HG03575 (cell line): ENCODE measurements at regions not wholly inside any gene's neighbourhood (a gene's known extent, or its start where the extent isn't known, plus 50 kb on each side); places are given as distances from the start of the nearest gene placed in this dataset.
"Not testable (repeated sequence)": the region's sequence is repeated elsewhere in the genome, so short reads cannot be mapped to it uniquely, and the experiment has no call there.

Source experiments
- ATAC-seq: cut with Tn5 transposase; IDR thresholded peaks from one replicate; pipeline ENCODE4 v1.9.1; 2021; ENCODE audit not compliant: unreplicated experiment, insufficient number of reproducible peaks, low FRiP score; ENCODE audit errors: extremely low read depth

DNA sequence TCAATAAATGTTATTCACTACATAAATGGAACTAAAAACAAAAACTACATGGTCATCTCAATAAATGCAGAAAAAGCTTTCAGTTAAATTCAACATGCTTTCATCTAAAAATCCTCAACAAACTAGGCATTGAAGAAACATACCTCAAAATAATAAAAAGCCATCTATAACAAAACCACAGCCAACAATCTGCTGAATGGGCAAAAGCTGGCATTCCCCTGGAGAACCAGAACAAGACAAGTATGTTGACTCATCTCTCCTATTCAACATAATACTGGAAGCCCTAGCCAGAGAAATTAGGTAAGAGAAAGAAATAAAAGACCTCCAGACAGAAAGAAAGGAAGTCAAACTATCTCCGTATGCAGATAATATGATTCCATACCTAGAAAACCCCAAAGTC is 759.9 kb downstream of the EPHA3 start:
- no peak for ATAC-seq

DNA sequence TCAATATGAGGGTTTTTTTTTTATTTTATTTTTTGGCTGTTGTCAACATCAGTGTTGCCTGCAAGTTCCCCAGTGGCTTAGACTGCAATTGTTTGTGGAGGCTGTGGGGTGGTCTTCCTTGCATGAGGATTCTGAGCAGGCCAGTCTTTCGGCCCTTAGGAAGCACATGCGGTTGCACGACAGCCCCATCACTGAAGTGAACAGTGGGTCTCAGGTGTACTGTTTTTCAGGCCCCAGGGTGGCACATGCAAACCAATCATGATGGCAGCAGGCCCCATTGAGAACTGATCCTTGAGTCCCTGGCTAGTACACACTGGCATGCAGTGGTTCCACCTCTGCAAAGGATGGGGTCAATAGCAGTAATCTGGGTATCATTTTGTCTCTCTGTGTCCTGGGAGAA is 768.7 kb downstream of the EPHA3 start:
- ATAC-seq: no peak

DNA sequence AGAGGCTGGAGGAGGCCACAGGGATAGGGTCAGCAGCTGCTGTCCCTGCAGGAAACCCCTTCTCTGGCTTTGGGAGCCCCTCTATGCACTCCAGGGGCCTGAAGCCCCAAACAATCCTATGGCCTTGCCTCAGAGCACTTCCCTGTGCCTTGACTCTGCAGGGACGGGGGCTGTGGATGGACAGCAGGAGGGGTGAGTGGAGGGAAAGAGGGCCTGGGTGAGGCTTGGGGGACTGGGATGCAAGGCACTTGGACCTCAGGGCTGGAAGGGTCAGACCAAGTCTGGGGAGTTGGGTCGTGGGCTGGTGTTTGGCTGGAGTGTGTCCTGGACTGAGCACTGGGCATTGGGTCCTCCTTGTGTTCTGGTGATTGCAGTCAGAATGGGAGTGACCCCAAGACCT is 769.8 kb downstream of the EPHA3 start:
- ATAC-seq: no peak

DNA sequence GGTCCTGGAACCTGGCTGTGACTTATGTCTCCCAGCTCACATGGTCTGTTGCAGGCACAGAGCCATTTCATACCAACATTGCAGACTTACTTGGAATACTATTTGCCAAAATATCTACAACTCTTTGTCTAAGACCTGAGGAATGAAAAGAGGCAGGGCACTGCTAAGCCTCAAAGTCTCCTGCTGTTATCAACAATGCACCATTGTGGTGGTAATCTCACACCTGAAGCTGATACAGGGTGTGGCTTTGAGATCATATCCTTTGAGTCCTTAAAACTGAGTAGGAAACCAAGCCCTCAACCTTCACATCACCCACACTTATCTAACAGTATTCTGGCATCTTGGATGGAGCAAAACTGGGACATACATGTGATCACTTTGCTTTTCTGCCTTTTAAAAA is 782.0 kb downstream of the EPHA3 start:
- ATAC-seq: no peak

DNA sequence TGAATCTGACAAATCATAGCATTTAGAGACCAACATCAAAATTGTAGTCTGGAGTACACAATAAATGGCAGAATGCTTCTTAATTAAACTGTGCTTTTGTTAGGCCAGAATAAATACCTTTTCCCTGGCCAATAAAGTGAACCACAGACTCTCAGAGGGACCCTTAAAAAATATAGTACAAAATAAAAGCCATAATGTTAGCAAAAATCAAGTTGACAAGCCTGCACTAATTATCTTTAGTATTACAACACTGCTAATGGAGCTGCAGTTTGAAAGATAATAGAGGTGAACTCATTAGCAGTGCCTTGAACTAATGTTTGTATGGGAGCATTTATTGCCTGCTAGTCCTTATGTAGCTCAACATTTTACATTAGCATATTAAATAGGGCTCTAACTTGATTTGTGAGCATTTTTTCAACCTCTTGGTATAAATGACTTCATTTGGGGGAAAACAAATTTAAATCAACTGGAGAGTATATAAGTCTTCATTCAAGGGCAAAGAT is 801.3 kb downstream of the EPHA3 start:
- no peak for ATAC-seq

DNA sequence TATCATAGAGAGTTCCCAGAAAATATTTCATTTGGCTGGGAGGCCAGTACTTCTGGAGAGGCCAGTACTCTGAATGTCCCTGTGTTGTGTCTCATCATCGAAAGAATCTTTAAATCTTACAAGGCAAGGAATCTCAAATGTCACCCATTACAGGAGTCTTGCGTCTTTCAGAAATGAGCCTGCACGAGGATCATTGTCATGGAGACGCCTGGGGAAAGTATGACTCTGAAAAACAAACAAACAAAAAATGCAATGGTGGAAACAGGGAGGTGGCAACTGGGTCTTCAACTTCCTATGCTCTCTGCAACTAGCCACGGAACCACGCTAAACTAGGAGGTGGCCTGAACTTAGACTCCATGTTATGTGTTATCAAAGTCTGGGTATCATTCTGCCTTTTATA is 804.6 kb downstream of the EPHA3 start:
- ATAC-seq: no peak

DNA sequence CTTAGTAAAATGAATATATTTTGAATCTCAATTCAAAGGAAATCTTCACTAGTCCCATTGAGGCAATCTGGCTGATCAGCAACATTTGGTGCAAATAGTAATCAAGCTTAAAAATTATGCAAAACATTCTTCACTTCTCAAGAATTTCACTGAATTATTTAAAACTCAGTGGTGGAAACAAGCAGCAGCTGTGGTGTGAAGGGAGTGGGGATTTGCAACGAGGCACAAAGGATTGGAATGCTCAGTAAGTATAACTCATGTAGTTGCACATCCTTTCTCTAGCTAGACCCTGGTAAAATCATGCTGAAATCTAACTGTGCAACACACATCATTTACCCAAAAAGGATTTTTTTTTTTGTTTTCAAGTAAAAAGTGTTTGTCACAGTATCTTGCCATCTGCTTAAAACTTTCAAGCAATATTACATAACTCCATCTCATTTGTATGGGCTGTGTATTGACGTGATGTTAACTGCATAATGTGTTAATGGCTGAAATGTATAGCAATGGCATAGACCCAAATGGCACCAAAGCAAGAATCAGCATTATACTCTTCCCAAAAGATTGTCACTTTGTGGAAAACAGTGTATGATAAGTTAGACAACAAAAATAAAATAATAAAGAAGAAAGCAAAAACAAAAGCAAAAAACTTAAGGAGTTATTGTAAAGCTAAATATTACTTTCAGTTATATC is 816.6 kb downstream of the EPHA3 start:
- no peak for ATAC-seq

DNA sequence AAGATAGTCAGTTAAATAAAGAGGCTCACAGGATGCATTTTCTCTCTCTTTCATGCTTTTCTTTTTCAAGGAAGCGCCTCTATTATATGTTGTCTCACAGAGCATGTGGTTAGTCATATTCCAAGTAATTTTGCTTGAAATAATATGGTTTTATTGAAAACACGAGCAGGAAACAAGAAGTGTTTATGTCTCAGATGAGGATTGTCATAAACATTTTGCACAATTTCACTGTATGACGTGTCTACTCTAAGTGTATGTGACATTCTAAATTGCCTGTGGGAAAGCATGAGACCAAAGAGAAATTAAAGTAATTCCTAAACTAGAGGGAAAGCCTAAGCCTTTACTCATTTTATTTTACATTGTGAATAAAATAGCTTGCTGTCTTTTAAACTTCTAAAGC is 818.6 kb downstream of the EPHA3 start:
- ATAC-seq: no peak

DNA sequence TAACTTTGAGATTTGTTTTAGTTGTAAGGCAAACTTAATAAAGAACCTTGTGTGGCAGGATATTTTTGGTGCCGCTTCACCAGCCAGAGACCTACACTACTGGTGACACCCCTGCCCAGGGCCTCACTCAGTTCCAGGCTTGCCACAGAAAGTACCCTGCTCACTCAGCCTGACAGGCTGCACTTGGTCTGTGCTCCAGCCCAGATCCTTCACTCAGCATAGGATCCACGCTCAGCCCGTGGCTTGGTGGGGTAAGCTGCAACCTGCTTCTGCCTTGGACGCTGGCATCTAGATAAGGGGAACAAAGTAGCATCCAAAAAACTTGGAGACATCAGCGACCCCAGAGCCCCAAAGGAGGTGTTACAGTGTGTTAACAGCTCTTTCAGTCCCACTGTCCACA is 825.5 kb downstream of the EPHA3 start:
- ATAC-seq: no peak

DNA sequence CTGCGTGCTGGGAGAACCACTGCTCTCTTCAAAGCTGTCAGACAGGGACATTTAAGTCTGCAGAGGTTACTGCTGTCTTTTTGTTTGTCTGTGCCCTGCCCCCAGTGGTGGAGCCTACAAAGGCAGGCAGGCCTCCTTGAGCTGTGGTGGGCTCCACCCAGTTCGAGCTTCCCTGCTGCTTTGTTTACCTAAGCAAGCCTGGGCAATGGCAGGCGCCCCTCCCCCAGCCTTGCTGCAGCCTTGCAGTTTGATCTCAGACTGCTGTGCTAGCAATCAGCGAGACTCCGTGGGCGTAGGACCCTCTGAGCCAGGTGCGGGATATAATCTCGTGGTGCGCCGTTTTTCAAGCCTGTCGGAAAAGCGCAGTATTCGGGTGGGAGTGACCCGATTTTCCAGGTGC is 837.0 kb downstream of the EPHA3 start:
- not testable (repeated sequence) for ATAC-seq

DNA sequence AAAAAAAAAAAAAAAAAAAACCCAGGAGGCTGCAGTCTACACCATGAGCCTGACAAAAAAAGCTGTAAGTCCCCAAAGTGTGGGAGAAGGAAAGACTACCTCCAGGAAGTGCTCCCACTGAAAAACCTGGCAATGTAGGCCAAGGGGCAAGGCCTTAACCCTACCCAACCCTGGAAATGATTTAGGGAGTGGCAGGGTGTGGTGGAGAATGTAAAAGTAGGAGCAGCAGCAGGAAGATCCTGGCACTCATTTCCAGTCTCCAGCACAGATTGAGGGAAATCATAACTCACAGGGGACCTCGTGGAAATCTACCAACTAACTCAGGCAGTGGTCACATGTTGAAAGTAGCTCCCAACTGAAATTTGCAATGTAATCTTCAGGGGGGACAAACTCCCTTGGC is 839.5 kb downstream of the EPHA3 start:
- ATAC-seq: no peak

DNA sequence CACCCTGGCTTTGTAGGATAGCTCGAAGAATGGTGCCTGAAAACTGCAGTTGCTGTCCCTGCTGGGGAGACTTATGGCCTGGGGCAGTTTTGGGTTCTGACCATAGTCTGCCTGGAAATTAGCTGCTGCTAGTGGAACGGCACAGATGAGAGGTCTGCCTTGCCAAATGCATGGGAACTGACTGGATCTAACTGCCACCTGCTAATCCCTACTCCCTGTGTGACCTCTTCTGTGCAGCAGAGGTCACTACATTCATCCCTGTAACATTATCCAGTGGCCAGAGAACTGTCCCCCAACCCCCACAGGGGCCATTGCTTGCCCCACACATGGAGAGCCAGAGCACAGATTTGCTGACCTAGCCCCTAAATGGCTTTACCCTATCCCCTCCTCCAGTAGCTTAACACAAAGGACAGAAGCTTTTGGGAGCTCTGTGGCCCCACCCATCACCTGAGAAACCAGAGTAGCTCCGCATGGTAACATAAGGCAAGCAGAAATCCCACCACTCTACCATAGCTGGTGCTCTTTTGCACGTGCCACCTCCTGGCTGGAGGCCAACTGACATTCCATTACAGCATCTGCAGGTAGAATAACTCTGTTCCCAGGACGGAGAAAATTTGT is 840.0 kb downstream of the EPHA3 start:
- ATAC-seq: no peak

DNA sequence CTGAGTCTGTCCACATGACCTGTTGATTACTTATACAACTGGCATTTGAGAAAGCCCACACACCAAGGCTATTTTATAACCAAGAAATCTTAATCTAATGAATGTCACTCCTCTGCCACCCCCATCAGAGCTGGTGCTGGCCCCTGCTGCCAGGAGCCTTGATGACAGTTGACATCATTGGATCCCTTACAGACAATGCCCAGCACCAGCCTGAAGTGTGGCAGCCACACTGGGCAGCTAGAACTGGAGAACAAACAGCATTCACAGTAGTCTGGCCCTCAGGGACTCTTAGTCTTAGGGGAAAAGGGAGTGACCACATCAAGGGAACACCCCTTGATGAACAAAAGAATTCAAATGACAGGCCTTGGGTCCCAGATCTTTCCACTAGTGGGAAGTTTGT is 840.6 kb downstream of the EPHA3 start:
- ATAC-seq: no peak

DNA sequence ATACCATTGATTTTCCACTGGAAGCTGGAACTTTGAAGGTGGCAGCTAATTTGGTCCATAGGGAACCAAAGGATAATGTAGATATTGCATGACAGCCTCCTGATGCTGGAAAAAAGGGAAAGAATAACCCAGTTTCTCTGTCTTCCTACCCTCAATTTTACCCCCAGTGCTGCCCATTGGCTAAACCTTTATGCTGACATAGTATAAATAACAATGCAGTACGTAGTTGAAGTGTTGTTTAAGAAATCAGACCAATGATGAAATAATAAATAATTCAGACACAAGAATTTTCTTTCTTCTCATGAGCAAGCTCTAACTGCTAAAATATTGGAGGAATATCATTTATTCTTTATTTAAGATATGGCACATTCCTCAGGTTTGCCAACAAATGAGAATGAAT is 843.4 kb downstream of the EPHA3 start:
- no peak for ATAC-seq

DNA sequence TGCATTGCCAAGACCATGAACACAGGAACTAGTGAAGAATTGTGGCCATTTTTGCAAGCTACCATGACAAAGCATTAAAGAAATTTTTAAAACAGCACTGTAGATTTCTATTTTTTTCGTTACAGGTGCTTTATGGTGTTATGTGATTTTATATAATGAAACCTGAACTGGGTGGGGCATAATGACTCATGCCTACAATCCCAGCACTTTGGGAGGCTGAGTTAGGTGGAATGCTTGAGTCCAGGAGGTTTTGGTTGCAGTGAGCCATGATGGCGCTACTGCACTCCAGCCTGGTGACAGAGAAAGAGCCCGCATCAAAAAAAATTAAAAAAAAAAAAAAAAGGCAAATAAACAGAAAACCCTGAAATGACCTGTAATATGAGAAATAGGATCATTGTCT is 846.7 kb downstream of the EPHA3 start:
- ATAC-seq: no peak

DNA sequence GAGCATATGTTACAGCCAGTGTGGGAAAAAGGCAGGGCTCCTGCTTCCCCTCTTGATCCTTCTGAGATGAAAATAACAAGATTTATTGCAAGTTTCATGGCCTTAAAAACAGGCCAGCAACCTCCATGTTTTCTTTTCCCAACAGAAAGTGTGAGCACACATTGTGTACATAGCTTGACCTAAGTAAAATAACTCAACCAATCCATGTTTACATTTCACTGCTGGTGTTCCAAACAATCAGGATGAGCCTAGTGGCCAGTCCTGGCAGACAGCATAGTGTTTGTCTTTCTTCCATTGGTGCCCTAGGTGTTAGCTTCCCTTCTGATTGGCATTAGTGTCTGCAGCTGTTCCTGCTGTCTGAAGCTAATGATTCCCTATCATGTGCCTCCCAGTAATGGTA is 847.7 kb downstream of the EPHA3 start:
- no peak for ATAC-seq

DNA sequence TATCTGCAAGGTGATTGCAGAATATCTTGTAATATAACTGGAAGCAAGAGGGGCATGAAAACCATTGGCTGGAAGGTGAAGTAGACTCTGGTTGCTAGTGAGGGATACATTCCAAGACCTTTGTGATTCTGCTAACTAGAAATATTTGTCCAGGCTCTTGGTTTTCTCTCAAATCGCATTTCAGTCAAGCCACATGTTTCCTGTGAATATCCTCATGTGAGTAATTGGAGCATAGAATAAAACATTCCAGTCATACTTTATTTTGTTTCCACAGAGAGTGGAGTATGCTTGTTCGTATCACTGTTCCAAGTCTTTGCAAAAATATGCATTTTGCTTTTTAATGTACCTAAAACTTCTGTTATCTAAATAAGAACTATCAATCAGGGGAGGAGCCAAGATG is 850.0 kb downstream of the EPHA3 start:
- ATAC-seq: no peak

DNA sequence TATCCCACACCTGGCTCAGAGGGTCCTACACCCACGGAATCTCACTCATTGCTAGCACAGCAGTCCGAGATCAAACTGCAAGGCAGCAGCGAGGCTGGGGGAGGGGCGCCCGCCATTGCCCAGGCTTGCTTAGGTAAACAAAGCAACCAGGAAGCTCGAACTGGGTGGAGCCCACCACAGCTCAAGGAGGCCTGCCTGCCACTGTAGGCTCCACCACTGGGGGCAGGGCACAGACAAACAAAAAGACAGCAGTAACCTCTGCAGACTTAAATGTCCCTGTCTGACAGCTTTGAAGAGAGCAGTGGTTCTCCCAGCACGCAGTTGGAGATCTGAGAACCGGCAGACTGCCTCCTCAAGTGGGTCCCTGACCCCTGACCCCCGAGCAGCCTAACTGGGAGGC is 850.7 kb downstream of the EPHA3 start:
- not testable (repeated sequence) for ATAC-seq

DNA sequence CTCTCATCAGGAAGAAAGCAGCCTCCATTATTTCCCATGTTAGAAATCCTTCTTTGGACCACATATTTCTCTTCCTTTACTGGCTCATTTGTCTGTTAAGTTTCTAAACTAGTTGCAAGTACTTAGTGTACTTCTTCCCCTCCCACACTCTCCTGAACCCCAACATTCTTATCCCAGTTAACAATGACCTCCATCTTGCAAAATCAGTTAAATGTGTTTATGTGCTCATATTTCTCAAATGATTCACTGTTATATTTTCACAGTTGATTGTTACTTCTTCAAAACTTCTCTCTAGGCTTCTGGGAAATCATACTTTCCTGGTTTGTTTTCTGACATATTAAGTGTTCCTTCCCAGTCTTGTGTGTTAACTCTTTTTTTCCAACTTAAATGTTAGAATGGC is 856.9 kb downstream of the EPHA3 start:
- ATAC-seq: no peak

DNA sequence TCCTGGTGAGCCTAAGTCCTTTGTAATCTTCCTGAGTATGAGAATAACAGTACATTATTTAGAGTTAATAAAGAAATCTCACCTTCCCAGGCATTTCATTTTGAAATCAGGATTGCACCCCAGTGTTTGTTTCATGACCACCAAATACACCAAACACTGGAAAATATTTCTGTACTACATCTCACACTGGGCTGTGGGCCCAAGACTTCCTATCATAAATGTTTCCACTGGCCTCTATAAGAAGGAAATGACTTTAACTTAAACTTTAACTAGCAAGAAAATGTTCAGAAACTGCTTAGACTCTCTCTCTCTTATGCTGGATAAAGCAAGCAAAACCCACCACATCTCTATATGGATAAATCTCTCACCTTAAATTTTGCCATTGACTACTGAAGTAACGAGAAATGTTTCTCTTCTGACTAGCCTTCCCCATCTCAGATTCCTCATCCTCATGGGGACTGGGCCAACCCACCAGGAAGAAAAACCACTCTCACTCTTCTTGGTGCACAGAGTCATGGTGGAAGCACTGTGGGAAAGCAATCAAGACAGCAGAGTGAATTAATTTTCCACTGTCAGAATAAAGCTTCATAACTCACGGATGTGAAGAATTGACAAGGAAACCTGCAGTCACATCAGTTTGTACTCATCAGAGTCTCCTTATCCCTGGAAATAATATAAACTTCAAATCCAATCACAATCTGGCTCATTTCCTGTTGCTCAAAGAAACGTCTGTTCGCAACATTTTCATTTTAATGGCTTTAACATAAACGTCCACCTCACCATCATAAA is 859.6 kb downstream of the EPHA3 start:
- no peak for ATAC-seq
